H1 (cell line): ENCODE measurements at regions not wholly inside any gene's neighbourhood (a gene's known extent, or its start where the extent isn't known, plus 50 kb on each side); places are given as distances from the start of the nearest gene placed in this dataset.

Experiments used
- CBX5 ChIP-seq: fragments of 300-800, 300-1000 bp; sonication (generic); IDR thresholded peaks from 2 replicates; pipeline ENCODE4 v1.7.1; 2016; ENCODE audit warnings: antibody characterized with exemption, low read length, low read depth
- CHD1 ChIP-seq: IDR thresholded peaks from 2 replicates; pipeline ENCODE4 v1.6.1; 2012; ENCODE audit warnings: low read depth, low read length, improper control_type of control experiment
- E2F6 ChIP-seq: IDR thresholded peaks from 2 replicates; pipeline ENCODE4 v1.6.1; 2012; ENCODE audit warnings: inconsistent platforms
- EGR1 ChIP-seq: IDR thresholded peaks from 2 replicates; pipeline ENCODE4 v1.6.1; 2011; ENCODE audit warnings: low read depth, low read length, borderline replicate concordance
- GTF2F1 ChIP-seq: IDR thresholded peaks from 2 replicates; pipeline ENCODE4 v1.6.1; 2012; ENCODE audit warnings: low read depth, low read length, improper control_type of control experiment, borderline replicate concordance
- MAX ChIP-seq: IDR thresholded peaks from 2 replicates; pipeline ENCODE4 v1.6.1; 2012; ENCODE audit warnings: inconsistent platforms
- POLR2AphosphoS5 ChIP-seq: IDR thresholded peaks from 2 replicates; pipeline ENCODE4 v1.6.1; 2011; ENCODE audit warnings: low read depth, low read length
- SUZ12 ChIP-seq: fragments of 200-600 bp; sonication (generic); IDR thresholded peaks from 2 replicates; pipeline ENCODE4 v1.6.1; 2012; ENCODE audit warnings: mild to moderate bottlenecking, inconsistent platforms, low read length, moderate library complexity, mixed read lengths

GRCh38 chr4:158999166-158999682, 103.7 kb upstream of the RAPGEF2 start (continued):
- TF ChIP-seq GTF2F1, result no peak
- TF ChIP-seq MAX, result no peak
- TF ChIP-seq CBX5, result no peak
- no peak for TF ChIP-seq EGR1
- TF ChIP-seq POLR2AphosphoS5, result no peak
- TF ChIP-seq CHD1, result no peak
- TF ChIP-seq SUZ12, result no peak
- TF ChIP-seq E2F6, result no peak
